ENCODE measurements at regions not wholly inside any gene's neighbourhood (a gene's known extent, or its start where the extent isn't known, plus 50 kb on each side); places are given as distances from the start of the nearest gene placed in this dataset.

DNA sequence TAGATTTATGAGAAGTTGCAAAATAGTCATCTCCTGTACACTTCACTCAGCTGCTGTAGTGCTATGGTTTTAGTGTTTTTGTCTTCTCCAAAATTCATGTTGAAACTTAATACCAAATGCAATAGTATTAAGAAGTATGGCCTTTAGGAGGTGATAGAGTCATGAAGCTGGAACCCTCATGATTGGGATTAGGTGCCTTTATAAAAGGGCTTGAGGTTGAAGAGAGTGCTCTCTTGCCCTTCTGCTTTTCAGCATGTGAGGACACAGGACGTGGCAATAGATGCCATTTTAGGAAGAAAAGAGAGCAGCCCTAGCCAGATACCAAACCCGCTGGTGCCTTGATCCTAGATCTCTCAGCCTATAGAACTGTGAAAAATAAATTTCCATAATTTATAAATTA lies 87.6 kb downstream of the CTH start:
- TF ChIP-seq NFRKB (IDR thresholded peaks at IDR 0.05): no peak
- TF ChIP-seq HDGF (IDR thresholded peaks at IDR 0.05; ENCODE audit: borderline replicate concordance): no peak
- TF ChIP-seq CTBP1 (IDR thresholded peaks at IDR 0.05; ENCODE audit: borderline replicate concordance): no peak
- TF ChIP-seq, protein P1, sequence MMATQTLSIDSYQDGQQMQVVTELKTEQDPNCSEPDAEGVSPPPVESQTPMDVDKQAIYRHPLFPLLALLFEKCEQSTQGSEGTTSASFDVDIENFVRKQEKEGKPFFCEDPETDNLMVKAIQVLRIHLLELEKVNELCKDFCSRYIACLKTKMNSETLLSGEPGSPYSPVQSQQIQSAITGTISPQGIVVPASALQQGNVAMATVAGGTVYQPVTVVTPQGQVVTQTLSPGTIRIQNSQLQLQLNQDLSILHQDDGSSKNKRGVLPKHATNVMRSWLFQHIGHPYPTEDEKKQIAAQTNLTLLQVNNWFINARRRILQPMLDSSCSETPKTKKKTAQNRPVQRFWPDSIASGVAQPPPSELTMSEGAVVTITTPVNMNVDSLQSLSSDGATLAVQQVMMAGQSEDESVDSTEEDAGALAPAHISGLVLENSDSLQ (IDR thresholded peaks at IDR 0.05): no peak
- TF ChIP-seq SP1 (IDR thresholded peaks at IDR 0.05): no peak
- TF ChIP-seq ELF4 (IDR thresholded peaks at IDR 0.05): no peak

Measured in HEK293T (cell line).